ENCODE measurements at regions not wholly inside any gene's neighbourhood (a gene's known extent, or its start where the extent isn't known, plus 50 kb on each side); places are given as distances from the start of the nearest gene placed in this dataset.

DNA sequence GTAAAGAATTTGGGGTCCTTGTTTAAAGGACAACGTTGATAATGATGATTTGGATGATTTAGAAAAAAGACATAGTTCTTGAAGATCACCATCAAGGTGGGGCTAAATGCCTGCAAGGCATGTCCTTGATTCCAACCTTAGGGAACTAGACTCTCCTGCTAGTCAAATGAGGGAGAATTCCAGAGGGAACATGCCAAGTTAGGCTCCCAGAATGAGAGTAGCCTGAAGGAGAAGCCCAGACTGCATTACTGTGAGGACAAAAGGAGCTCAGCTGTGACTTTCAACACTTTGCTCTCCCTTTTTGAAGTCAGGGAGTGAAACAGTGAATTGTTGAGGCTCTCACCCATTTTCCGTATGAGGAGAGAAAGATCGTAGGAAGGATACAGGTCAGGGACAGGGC lies 95.2 kb upstream of the TBX3 start:
- H3K36me3 Mint-ChIP-seq (ENCODE audit: low read depth), result no peaks in the 10 kb centered on the region
- peak overlapping the region in 1 of 3 experiments; percentile 9 for H3K27ac Mint-ChIP-seq
- no peaks in the 10 kb centered on the region for H3K27me3 Mint-ChIP-seq (ENCODE audit: low read depth)
- TF ChIP-seq, protein P1, sequence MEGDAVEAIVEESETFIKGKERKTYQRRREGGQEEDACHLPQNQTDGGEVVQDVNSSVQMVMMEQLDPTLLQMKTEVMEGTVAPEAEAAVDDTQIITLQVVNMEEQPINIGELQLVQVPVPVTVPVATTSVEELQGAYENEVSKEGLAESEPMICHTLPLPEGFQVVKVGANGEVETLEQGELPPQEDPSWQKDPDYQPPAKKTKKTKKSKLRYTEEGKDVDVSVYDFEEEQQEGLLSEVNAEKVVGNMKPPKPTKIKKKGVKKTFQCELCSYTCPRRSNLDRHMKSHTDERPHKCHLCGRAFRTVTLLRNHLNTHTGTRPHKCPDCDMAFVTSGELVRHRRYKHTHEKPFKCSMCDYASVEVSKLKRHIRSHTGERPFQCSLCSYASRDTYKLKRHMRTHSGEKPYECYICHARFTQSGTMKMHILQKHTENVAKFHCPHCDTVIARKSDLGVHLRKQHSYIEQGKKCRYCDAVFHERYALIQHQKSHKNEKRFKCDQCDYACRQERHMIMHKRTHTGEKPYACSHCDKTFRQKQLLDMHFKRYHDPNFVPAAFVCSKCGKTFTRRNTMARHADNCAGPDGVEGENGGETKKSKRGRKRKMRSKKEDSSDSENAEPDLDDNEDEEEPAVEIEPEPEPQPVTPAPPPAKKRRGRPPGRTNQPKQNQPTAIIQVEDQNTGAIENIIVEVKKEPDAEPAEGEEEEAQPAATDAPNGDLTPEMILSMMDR (IDR thresholded peaks at IDR 0.05; ENCODE audit: unreplicated experiment in 3 of 3), result no peak
- peaks cover 3% of the 10 kb centered on the region for H3K9me3 Mint-ChIP-seq
- no peak overlapping the region for H3K4me3 Mint-ChIP-seq
- H3K4me1 Mint-ChIP-seq, result peaks cover 16% of the 10 kb centered on the region

DNA sequence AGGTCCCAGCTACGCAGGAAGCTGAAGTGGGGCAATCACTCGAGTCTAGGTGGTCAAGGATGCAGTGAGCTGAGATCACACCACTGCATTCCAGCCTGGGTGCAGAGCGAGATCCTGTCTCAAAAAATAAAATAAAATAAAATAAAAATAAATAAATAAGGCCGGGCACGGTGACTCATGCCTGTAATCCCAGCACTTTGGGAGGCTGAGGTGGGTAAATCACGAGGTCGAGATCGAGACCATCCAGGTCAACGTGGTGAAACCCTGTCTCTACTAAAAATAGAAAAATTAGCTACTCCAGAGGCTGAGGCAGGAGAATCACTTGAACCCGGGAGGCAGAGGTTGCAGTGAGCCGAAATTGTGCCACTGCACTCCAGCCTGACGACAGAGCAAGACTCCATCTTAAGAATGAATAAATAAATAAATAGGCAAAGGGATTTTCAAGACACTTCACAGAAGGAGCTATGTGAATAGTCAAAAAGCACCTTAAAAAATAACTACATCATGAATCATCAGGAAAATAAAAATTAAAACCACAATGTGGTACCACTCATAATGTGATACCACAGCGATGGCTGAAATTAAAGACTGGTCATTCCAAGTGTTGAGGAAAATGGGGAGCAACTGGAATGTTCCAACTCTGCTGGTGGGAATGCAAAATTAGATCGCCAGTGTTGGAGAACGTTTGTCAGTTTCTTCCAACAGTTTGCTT lies 92.9 kb upstream of the TBX3 start:
- no peak overlapping the region for H3K4me3 Mint-ChIP-seq
- TF ChIP-seq, protein P1 (IDR thresholded peaks at IDR 0.05; ENCODE audit: unreplicated experiment in 3 of 3), result no peak
- H3K9me3 Mint-ChIP-seq, result peaks cover 3% of the 10 kb centered on the region
- H3K27ac Mint-ChIP-seq, result no peak overlapping the region
- peaks cover 8% of the 10 kb centered on the region for H3K4me1 Mint-ChIP-seq
- no peaks in the 10 kb centered on the region for H3K27me3 Mint-ChIP-seq (ENCODE audit: low read depth)
- no peaks in the 10 kb centered on the region for H3K36me3 Mint-ChIP-seq (ENCODE audit: low read depth)

DNA sequence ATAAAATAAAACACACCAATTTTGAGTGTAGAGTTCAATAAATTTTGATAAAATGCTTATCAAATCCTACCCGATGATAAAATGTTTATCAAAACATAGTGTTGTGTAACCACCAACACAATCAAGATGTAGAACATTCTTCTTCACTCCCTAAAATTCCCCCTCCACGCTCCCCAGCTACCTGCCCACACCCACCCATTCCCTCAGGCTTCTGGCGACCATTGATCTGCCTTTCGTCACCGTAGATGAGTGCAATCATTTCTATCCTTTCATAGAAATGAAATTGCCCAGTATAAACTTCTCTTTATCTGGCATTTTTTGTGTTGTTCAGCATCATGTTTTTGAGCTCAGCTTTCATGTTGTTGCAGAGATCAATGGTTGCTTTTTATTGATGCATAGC lies 90.7 kb upstream of the TBX3 start:
- Mint-ChIP-seq H3K9me3 (peaks cover 3% of the 10 kb centered on the region), H3K4me3 (no peak overlapping the region), H3K27ac (no peak overlapping the region), H3K4me1 (peaks cover 4% of the 10 kb centered on the region), H3K36me3 (ENCODE audit: low read depth) (no peaks in the 10 kb centered on the region), H3K27me3 (ENCODE audit: low read depth) (no peaks in the 10 kb centered on the region)
- TF ChIP-seq, protein P1 (IDR thresholded peaks at IDR 0.05; ENCODE audit: unreplicated experiment in 3 of 3), result no peak

DNA sequence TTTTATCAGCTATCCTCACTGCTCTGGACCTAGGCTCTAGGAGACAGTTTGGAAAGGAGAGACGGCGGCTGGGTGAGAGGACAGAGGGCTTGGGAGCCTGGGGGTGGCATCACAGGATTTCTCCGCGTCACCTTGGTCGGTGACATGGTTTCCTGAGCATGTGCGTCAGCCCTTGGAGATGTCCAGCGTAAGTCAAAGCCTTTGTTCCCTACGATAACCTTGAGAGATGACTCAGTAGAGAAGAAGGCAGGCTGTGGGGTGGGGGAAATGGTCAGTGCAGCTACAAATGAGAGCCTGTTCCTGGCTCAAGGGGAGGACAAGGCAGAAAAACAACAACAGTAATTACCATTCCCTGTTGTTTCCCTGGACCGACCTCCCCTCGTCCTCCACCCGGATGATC lies 90.2 kb upstream of the TBX3 start:
- no peaks in the 10 kb centered on the region for H3K27me3 Mint-ChIP-seq (ENCODE audit: low read depth)
- H3K27ac Mint-ChIP-seq, result no peak overlapping the region
- H3K4me3 Mint-ChIP-seq, result no peak overlapping the region
- H3K36me3 Mint-ChIP-seq (ENCODE audit: low read depth), result no peaks in the 10 kb centered on the region
- H3K9me3 Mint-ChIP-seq, result peaks cover 3% of the 10 kb centered on the region
- TF ChIP-seq, protein P1 (IDR thresholded peaks at IDR 0.05; ENCODE audit: unreplicated experiment in 3 of 3), result no peak
- peaks cover 2% of the 10 kb centered on the region for H3K4me1 Mint-ChIP-seq

DNA sequence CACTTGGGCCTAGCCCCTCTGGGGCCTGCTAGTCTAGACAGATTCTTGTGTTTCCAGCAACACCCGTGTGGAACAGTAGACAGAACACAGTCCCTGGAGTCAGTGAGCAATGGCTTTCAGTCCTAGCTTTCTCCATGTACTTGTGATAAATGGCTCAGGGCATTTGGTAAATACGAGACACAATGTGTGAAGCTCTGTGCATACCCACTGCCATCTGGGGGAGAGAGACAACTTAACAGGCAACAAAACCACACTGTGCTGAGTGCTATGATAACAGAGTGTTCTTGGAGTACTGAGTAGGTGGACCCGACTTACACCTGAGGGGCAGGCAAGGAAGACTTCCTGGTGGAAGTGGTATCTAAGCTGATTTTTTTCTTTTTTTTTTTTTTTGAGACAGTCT lies 86.3 kb upstream of the TBX3 start:
- no peaks in the 10 kb centered on the region for H3K27me3 Mint-ChIP-seq (ENCODE audit: low read depth)
- peak overlapping the region; percentile 38 to 75 (median 45) for H3K27ac Mint-ChIP-seq
- H3K9me3 Mint-ChIP-seq, result peaks cover 8% of the 10 kb centered on the region
- peaks cover 33% of the 10 kb centered on the region for H3K4me1 Mint-ChIP-seq
- TF ChIP-seq, protein P1 (IDR thresholded peaks at IDR 0.05; ENCODE audit: unreplicated experiment in 3 of 3), result no peak
- H3K4me3 Mint-ChIP-seq, result no peak overlapping the region
- no peaks in the 10 kb centered on the region for H3K36me3 Mint-ChIP-seq (ENCODE audit: low read depth)

DNA sequence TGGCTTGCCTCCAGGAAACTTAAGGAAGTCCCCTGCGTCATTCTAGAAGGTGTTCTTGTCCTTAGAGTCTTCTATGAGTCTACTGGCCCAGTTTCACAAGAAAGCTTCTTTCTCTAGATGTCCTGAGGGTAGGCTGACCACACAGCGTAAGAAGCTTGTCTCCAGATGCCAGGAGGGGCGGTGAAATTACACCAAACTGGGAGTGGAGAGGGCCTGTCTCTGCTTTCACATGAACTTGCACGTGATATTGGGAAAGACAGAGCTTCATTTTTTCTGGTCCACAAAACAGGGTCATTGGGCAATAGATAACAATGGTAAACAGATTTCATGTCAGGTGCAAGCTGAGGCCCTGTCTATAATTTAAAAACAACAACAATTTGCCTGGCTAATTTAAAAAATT lies 85.7 kb upstream of the TBX3 start:
- peaks cover 5% of the 10 kb centered on the region for H3K9me3 Mint-ChIP-seq
- H3K36me3 Mint-ChIP-seq (ENCODE audit: low read depth), result no peaks in the 10 kb centered on the region
- H3K27me3 Mint-ChIP-seq (ENCODE audit: low read depth), result no peaks in the 10 kb centered on the region
- TF ChIP-seq, protein P1 (IDR thresholded peaks at IDR 0.05; ENCODE audit: unreplicated experiment in 3 of 3), result no peak
- H3K4me1 Mint-ChIP-seq, result peaks cover 35% of the 10 kb centered on the region
- H3K4me3 Mint-ChIP-seq, result no peak overlapping the region
- peak overlapping the region; percentile 75 to 77 (median 75) for H3K27ac Mint-ChIP-seq
